NB4 (cell line): ENCODE measurements at regions not wholly inside any gene's neighbourhood (a gene's known extent, or its start where the extent isn't known, plus 50 kb on each side); places are given as distances from the start of the nearest gene placed in this dataset.
"Not testable (repeated sequence)": the region's sequence is repeated elsewhere in the genome, so short reads cannot be mapped to it uniquely, and the experiment has no call there.

Source experiments
- DNase-seq: peaks from one replicate; pipeline ENCODE4 v3.0.0; 2010; ENCODE audit warnings: low read depth
- H3K4me3 ChIP-seq: one replicate; pipeline ENCODE4 v1.5.1; 2011; ENCODE audit warnings: mild to moderate bottlenecking, low read depth, low read length, moderate library complexity
- CTCF ChIP-seq: IDR thresholded peaks from one replicate; pipeline ENCODE4 v1.5.1; 2012; ENCODE audit warnings: low read depth, low read length
- MAX ChIP-seq: IDR thresholded peaks from 2 replicates; pipeline ENCODE4 v1.6.1; 2011; ENCODE audit warnings: low read depth, low read length
- MYC ChIP-seq: IDR thresholded peaks from 2 replicates; pipeline ENCODE4 v1.6.1; 2011; ENCODE audit warnings: low read depth, low read length
- POLR2A ChIP-seq: IDR thresholded peaks from 2 replicates; pipeline ENCODE4 v1.6.1; 2011; ENCODE audit warnings: mild to moderate bottlenecking; ENCODE audit not compliant: insufficient read length; ENCODE audit errors: extremely low read depth

GRCh38 chr13:63773476-63773875 lies 2357.8 kb upstream of the PCDH20 start:
- DNase-seq = no peak
- H3K4me3 ChIP-seq = no peak overlapping the region
- TF ChIP-seq POLR2A = no peak
- no peak for TF ChIP-seq CTCF
- TF ChIP-seq MAX = no peak
- TF ChIP-seq MYC = no peak

- H3K4me3 ChIP-seq, DNase-seq: not testable (repeated sequence)
Measured at GRCh38 chr13:63757683-63758082, 2342.0 kb upstream of the PCDH20 start.

DNA sequence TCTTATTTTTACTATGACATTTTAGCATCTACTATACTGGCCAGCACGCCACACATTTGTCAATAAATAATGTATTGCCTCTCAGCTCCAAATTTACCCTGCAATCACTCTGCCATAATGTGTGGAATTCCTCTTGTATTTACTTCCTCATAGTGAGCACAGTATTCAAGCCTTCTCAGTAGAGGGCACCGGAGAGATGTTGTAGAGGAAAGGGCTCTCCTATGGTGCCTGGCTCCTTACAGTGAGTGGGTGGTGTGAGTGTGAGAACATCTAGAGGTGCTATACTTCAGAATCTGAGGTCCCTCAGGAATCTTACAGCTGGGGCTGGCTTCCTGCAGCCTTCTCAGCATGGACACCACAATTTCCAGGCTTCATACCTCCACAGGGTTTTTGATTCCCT lies 2334.2 kb upstream of the PCDH20 start:
- not testable (repeated sequence) for H3K4me3 ChIP-seq, DNase-seq

DNA sequence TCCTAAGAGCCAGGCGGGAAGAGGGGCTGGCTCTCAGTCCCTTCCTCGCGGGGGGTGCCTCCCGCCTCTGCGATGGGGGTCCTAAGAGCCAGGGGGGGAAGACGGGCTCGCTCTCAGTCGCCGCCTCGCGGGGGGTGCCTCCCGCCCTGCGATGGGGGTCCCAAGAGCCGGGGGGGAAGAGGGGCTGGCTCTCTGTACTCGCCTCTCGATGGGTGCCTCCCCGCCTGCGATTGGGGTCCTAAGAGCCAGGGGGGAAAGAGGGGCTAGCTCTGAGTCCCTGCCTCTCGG lies 2326.1 kb upstream of the PCDH20 start:
- not testable (repeated sequence) for DNase-seq

DNA sequence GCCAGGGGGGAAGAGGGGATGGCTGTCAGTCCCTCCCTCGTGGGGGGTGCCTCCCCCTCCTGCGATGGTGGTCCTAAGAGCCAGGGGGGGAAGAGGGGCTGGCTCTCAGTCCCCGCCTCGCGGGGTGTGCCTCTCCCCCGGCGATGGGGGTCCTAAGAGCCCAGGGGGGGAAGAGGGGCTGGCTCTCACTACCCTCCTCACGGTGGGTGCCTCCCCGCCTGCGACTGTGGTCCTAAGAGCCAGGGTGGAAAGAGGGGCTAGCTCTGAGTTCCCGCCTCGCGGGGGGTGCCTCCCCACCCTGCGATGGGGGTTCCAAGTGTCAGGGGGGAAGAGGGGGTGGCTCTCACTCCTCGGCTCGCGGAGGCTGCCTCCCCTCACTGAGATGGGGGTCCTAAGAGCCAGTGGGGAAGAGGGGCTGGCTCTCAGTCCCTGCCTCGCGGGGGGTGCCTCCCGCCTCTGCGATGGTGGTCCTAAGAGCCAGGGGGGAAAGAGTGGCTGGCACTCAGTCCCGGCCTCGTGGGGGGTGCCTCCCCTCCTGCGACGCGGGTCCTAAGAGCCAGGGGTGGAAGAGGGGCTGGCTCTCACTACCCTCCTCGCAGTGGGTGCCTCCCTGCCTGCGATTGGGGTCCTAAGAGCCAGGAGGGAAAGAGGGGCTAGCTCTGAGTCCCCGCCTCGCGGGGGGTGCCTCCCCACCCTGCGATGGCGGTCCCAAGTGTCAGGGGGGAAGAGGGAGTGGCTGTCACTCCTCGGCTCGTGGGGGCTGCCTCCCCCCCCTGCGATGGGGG lies 2325.6 kb upstream of the PCDH20 start:
- TF ChIP-seq MAX (no peak), POLR2A (no peak), MYC (no peak), CTCF (no peak)
- DNase-seq = no peak
- H3K4me3 ChIP-seq = no peak overlapping the region

More for the DNA sequence above, 2326.1 kb upstream of the PCDH20 start:
- H3K4me3 ChIP-seq = not testable (repeated sequence)

DNA sequence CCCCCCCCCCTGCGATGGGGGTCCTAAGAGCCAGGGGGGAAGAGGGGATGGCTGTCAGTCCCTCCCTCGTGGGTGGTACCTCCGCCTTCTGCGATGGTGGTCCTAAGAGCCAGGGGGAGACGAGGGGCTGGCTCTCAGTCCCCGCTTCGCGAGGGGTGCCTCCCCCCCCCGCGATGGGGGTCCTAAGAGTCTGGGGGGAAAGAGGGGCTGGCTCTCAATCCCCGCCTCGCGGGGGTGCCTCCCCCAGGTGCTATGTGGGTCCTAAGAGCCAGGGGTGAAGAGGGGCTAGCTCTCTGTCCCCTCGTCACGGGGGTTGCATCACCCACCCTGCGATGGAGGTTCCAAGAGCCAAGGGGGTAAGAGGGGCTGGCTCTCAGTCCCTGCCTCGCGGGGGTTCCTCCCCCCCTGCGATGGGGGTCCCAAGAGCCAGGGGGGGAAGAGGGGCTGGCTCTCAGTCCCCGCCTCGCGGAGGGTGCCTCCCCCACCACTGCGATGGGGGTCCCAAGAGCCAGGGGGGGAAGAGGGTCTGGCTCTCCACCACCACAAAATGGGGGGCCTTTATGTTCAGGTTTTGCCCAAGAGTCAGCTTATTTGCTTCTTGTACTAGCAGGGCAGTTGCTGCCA lies 2323.6 kb upstream of the PCDH20 start:
- DNase-seq, H3K4me3 ChIP-seq: not testable (repeated sequence)

GRCh38 chr13:63737418-63737817 lies 2321.8 kb upstream of the PCDH20 start:
- no peak overlapping the region for H3K4me3 ChIP-seq
- no peak for DNase-seq
- TF ChIP-seq MAX (no peak), MYC (no peak), CTCF (no peak), POLR2A (no peak)

GRCh38 chr13:63731896-63732295 lies 2316.2 kb upstream of the PCDH20 start:
- H3K4me3 ChIP-seq = no peak overlapping the region
- DNase-seq = no peak

GRCh38 chr13:63712159-63712558 lies 2296.5 kb upstream of the PCDH20 start:
- H3K4me3 ChIP-seq, DNase-seq: not testable (repeated sequence)

More at GRCh38 chr13:63731896-63732295, 2316.2 kb upstream of the PCDH20 start:
- no peak for TF ChIP-seq MYC
- no peak for TF ChIP-seq MAX
- no peak for TF ChIP-seq POLR2A
- TF ChIP-seq CTCF = no peak
